GM12878 (cell line): ENCODE measurements at regions not wholly inside any gene's neighbourhood (a gene's known extent, or its start where the extent isn't known, plus 50 kb on each side); places are given as distances from the start of the nearest gene placed in this dataset.

Source experiments
- ATAC-seq: fragments of 200-7000 bp; cut with Tn5 transposase; 3 replicates; pipeline ENCODE4 v1.9.1; 2020; ENCODE audit warnings: mild to moderate bottlenecking, moderate library complexity
- BruUV-seq: library from RNA; stranded (reverse); fragments of 400-500 nt; replicated peaks from 2 replicates; lab custom pipeline; 2021; lab: Mats Ljungman, UMichigan
- CTCF ChIA-PET: fragments of 300-600 bp; sonication (Branson Sonifier 250); formaldehyde crosslinking; extraction: SDS; loops from one replicate; lab custom pipeline; 2021; ENCODE audit warnings: inconsistent platforms; lab: Yijun Ruan, JAX
- POLR2A ChIA-PET: fragments of 350-600 bp; formaldehyde crosslinking; extraction: SDS; loops from one replicate; lab custom pipeline; 2021; ENCODE audit warnings: inconsistent platforms; lab: Charles Lee
- RAD21 ChIA-PET: fragments of 300-600 bp; sonication (Branson Sonifier 250); formaldehyde crosslinking; loops from one replicate; lab custom pipeline; 2023; ENCODE audit warnings: antibody characterized with exemption; ENCODE audit not compliant: unreplicated experiment; lab: Charles Lee
- SMC1A ChIA-PET: fragments of 300-600 bp; sonication (Branson Sonifier 250); formaldehyde crosslinking; loops from one replicate; lab custom pipeline; 2023; ENCODE audit not compliant: unreplicated experiment, uncharacterized antibody; lab: Charles Lee
- DNase-seq: peaks from one replicate; pipeline ENCODE4 v3.0.0-alpha.2; 2011; ENCODE audit warnings: low read depth, low spot score
- FAIRE-seq: peaks from 3 replicates; lab custom pipeline; 2011; peaks lifted over from hg19 to GRCh38; lab: Jason Lieb, UNC
- H2AFZ ChIP-seq: 2 replicates; pipeline ENCODE4 v1.6.0; 2011; ENCODE audit warnings: low read depth, low read length, control low read depth; ENCODE audit not compliant: control insufficient read depth
- H3K27ac ChIP-seq: 2 replicates; pipeline ENCODE4 v1.5.1; 2011; ENCODE audit warnings: control low read depth; ENCODE audit not compliant: control insufficient read depth, insufficient read depth
- H3K27me3 ChIP-seq, 2 experiments: replicated peaks in 1 of 2; 2 replicates each; pipeline versions ENCODE4 v1.6.0 to v1.6.1; 2011; ENCODE audit warnings: low read length in 1 of 2; ENCODE audit not compliant: control insufficient read depth in 2 of 2, insufficient read depth in 2 of 2
- H3K36me3 ChIP-seq, 2 experiments: 2 replicates each; pipeline ENCODE4 v1.5.1; 2011; ENCODE audit warnings: low read length in 1 of 2; ENCODE audit not compliant: control insufficient read depth in 2 of 2, insufficient read depth in 2 of 2
- H3K4me1 ChIP-seq: 2 replicates; pipeline ENCODE4 v1.6.1; 2011; ENCODE audit warnings: mild to moderate bottlenecking, low read length, moderate library complexity, mixed read lengths; ENCODE audit not compliant: control insufficient read depth, insufficient read depth
- H3K4me2 ChIP-seq: 2 replicates; pipeline ENCODE4 v1.6.0; 2011; ENCODE audit warnings: control low read depth; ENCODE audit not compliant: control insufficient read depth, insufficient read depth
- H3K4me3 ChIP-seq: fragments of 200-600 bp; sonication (generic); 2 replicates; pipeline ENCODE4 v1.5.1; 2016
- H3K79me2 ChIP-seq: 2 replicates; pipeline ENCODE4 v1.6.0; 2011; ENCODE audit warnings: low read length; ENCODE audit not compliant: control insufficient read depth, insufficient read depth
- H3K9ac ChIP-seq: 2 replicates; pipeline ENCODE4 v1.8.0; 2011; ENCODE audit warnings: low read length, control low read depth, mixed read lengths; ENCODE audit not compliant: control insufficient read depth, insufficient read depth
- H3K9me3 ChIP-seq: replicated peaks from 3 replicates; pipeline ENCODE4 v1.5.1; 2011; ENCODE audit warnings: mild to moderate bottlenecking, low read length; ENCODE audit not compliant: control insufficient read depth, insufficient read depth
- H4K20me1 ChIP-seq: 2 replicates; pipeline ENCODE4 v1.6.0; 2011; ENCODE audit not compliant: control insufficient read depth, insufficient read depth
- CEBPB ChIP-seq, 2 experiments: fragments of 150-350 bp in 1 of 2; IDR thresholded peaks; 2 replicates each; pipeline ENCODE4 v1.6.1; 2012 to 2014; ENCODE audit warnings: low read depth in 2 of 2, low read length in 2 of 2, borderline replicate concordance in 1 of 2, inconsistent platforms in 1 of 2
- ETV6 ChIP-seq, 2 experiments: fragments of 450-650 bp in 1 of 2; IDR thresholded peaks in 1 of 2; conservative IDR thresholded peaks in 1 of 2; 2 replicates each; pipeline ENCODE4 v1.6.1; 2014; ENCODE audit warnings: antibody characterized with exemption in 1 of 2, borderline replicate concordance in 1 of 2, low read depth in 1 of 2, mild to moderate bottlenecking in 1 of 2, moderate library complexity in 1 of 2
- FOXM1 ChIP-seq: IDR thresholded peaks from 2 replicates; pipeline ENCODE4 v1.6.1; 2012; ENCODE audit warnings: low read depth, mild to moderate bottlenecking, inconsistent platforms, low read length, moderate library complexity
- HCFC1 ChIP-seq: fragments of 150-350 bp; IDR thresholded peaks from 2 replicates; pipeline ENCODE4 v1.6.1; 2014; ENCODE audit warnings: low read length
- MYC ChIP-seq: IDR thresholded peaks from 2 replicates; pipeline ENCODE4 v1.6.1; 2011; ENCODE audit warnings: mild to moderate bottlenecking, low read length, moderate library complexity, inconsistent platforms; ENCODE audit not compliant: insufficient read depth, insufficient replicate concordance, insufficient read length, severe bottlenecking
- PML ChIP-seq: IDR thresholded peaks from 2 replicates; pipeline ENCODE4 v1.6.1; 2012; ENCODE audit warnings: low read length, inconsistent platforms
- ZBTB40 ChIP-seq: fragments of 450-650 bp; IDR thresholded peaks from 2 replicates; pipeline ENCODE4 v1.6.1; 2016; ENCODE audit warnings: mild to moderate bottlenecking, moderate library complexity, borderline replicate concordance
- ZNF384 ChIP-seq: IDR thresholded peaks from 2 replicates; pipeline ENCODE4 v1.6.1; 2012; ENCODE audit warnings: low read depth, mild to moderate bottlenecking, low read length, improper control_type of control experiment, borderline replicate concordance
- ZSCAN29 ChIP-seq: fragments of 450-650 bp; IDR thresholded peaks from 2 replicates; pipeline ENCODE4 v1.6.1; 2017; ENCODE audit warnings: mild to moderate bottlenecking, moderate library complexity
- WGBS: methylation state at CpG from one replicate; pipeline ENCODE4 v1.1.6; 2016; ENCODE audit warnings: low lambda C conversion rate; ENCODE audit not compliant: insufficient replicate concordance, insufficient coverage; ENCODE audit errors: missing lambda C conversion rate; 5-methylcytosine and 5-hydroxymethylcytosine counted together
- in situ Hi-C: fragments of 300-500 bp; cut with MboI; formaldehyde crosslinking; loops from 9 replicates; pipeline ENCODE4 v1.14.3; 2018; ENCODE audit warnings: mixed read lengths
- intact Hi-C: fragments of 100-400 bp; cut with micrococcal nuclease; formaldehyde crosslinking; loops from one replicate; pipeline ENCODE4 v1.14.2; 2022; ENCODE audit not compliant: unreplicated experiment
- TF ChIP-seq, protein P1 (sequence below): IDR thresholded peaks from 2 replicates; pipeline ENCODE4 v1.6.1; 2011; ENCODE audit warnings: mild to moderate bottlenecking, low read depth, low read length, moderate library complexity; ENCODE audit not compliant: insufficient replicate concordance

- FAIRE-seq, result no peak
- ATAC-seq, result no peak
- BruUV-seq, result no TSS peak
- ChIA-PET SMC1A (interaction anchor here (1.0 kb wide), 1 partner anchor 37 kb away, joined by 3 read pairs; no protein-coding TSS in a partner anchor), CTCF (no interaction called here), RAD21 (no interaction called here), POLR2A (no interaction called here)
- Histone ChIP-seq H3K27ac (no peak overlapping the region), H3K27me3 (no peaks in the 10 kb centered on the region), H3K4me2 (no peak overlapping the region), H3K36me3 (no peaks in the 10 kb centered on the region), H3K4me3 (no peak overlapping the region), H4K20me1 (no peaks in the 10 kb centered on the region), H3K9me3 (no peaks in the 10 kb centered on the region), H3K79me2 (no peaks in the 10 kb centered on the region), H3K9ac (no peak overlapping the region), H3K4me1 (no peaks in the 10 kb centered on the region), H2AFZ (no peak overlapping the region)
- 21% methylated on average over 2 of the region's 2 CpGs for WGBS
- DNase-seq, result no peak
- in situ Hi-C loops, result no loop called here
- TF ChIP-seq CEBPB (IDR thresholded peaks at IDR 0.05; ENCODE audit: borderline replicate concordance in 1 of 2, low read depth in 2 of 2, low read length in 2 of 2), result no peak
- no peak for TF ChIP-seq PML
- intact Hi-C loops, result no loop called here
These were observed 410.4 kb upstream of the PTPRD start for GRCh38 chr9:11023201-11023600.

GRCh38 chr9:11025775-11026174 lies 413.0 kb upstream of the PTPRD start:
- ChIA-PET SMC1A (interaction anchor here (1.0 to 1.4 kb wide), 4 partner anchors 14 to 79 kb away, joined by 3 to 6 read pairs (median 4); no protein-coding TSS in a partner anchor), POLR2A (no interaction called here), RAD21 (interaction anchor here (0.8 to 1.4 kb wide), 2 partner anchors 9 to 39 kb away, joined by 4 read pairs; no protein-coding TSS in a partner anchor), CTCF (interaction anchor here (0.9 kb wide), 1 partner anchor 17 kb away, joined by 3 read pairs; no protein-coding TSS in a partner anchor)
- in situ Hi-C loops (no loop called here), intact Hi-C loops (no loop called here)
- WGBS, result 57% methylated on average over 2 of the region's 2 CpGs
- no peak for ATAC-seq
- H3K9me3 ChIP-seq, result no peaks in the 10 kb centered on the region
- no TSS peak for BruUV-seq
- no peak overlapping the region for H3K4me2 ChIP-seq
- no peaks in the 10 kb centered on the region for H3K79me2 ChIP-seq
- no peak overlapping the region for H2AFZ ChIP-seq
- DNase-seq, result no peak
- H4K20me1 ChIP-seq, result no peaks in the 10 kb centered on the region
- no peak overlapping the region for H3K4me3 ChIP-seq
- H3K36me3 ChIP-seq, result no peaks in the 10 kb centered on the region
- no peaks in the 10 kb centered on the region for H3K27me3 ChIP-seq
- no peaks in the 10 kb centered on the region for H3K4me1 ChIP-seq
- no peak overlapping the region for H3K9ac ChIP-seq
- no peak for FAIRE-seq
- no peak overlapping the region for H3K27ac ChIP-seq
- TF ChIP-seq ZNF384, result no peak
- TF ChIP-seq ETV6 (conservative IDR thresholded peaks at IDR 0.05 in 1 of 2, IDR thresholded peaks at IDR 0.05 in 1 of 2; ENCODE audit: borderline replicate concordance in 1 of 2, low read depth in 1 of 2), result no peak
- no peak for TF ChIP-seq MYC
- no peak for TF ChIP-seq HCFC1
- TF ChIP-seq, protein P1, sequence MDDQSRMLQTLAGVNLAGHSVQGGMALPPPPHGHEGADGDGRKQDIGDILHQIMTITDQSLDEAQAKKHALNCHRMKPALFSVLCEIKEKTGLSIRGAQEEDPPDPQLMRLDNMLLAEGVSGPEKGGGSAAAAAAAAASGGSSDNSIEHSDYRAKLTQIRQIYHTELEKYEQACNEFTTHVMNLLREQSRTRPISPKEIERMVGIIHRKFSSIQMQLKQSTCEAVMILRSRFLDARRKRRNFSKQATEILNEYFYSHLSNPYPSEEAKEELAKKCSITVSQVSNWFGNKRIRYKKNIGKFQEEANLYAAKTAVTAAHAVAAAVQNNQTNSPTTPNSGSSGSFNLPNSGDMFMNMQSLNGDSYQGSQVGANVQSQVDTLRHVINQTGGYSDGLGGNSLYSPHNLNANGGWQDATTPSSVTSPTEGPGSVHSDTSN, result no peak
- TF ChIP-seq FOXM1, result no peak
- no peak for TF ChIP-seq ZBTB40
- no peak for TF ChIP-seq ZSCAN29
